Colonic mucosa (tissue), 4 donors: ENCODE measurements at regions not wholly inside any gene's neighbourhood (a gene's known extent, or its start where the extent isn't known, plus 50 kb on each side); places are given as distances from the start of the nearest gene placed in this dataset.

ENCODE experiments used
- DNase-seq: peaks from one replicate; pipeline ENCODE4 v3.0.0-alpha.2; 2020
- H3K27ac ChIP-seq: fragments of 200-600 bp; one replicate; pipeline ENCODE4 v1.8.0; 2021
- H3K27me3 ChIP-seq: fragments of 200-600 bp; one replicate; pipeline ENCODE4 v1.8.0; 2021
- H3K36me3 ChIP-seq: fragments of 200-600 bp; one replicate; pipeline ENCODE4 v1.8.0; 2021
- H3K4me1 ChIP-seq: fragments of 200-600 bp; one replicate; pipeline ENCODE4 v1.8.0; 2021; ENCODE audit warnings: mild to moderate bottlenecking
- H3K4me3 ChIP-seq: fragments of 200-600 bp; one replicate; pipeline ENCODE4 v1.8.0; 2021
- H3K9ac ChIP-seq, 2 donors: one replicate each; pipeline ENCODE4 v1.7.0; 2013; ENCODE audit warnings: control low read depth in 2 of 2, low read depth in 2 of 2, low read length in 2 of 2
- H3K9me3 ChIP-seq: fragments of 200-600 bp; one replicate; pipeline ENCODE4 v1.8.0; 2021
- CTCF ChIP-seq: fragments of 200-600 bp; IDR thresholded peaks from one replicate; pipeline ENCODE4 v1.8.0; 2022; ENCODE audit warnings: antibody characterized with exemption, mild to moderate bottlenecking
- intact Hi-C: fragments of 100-400 bp; cut with DNase I; formaldehyde crosslinking; loops from one replicate; pipeline ENCODE4 v1.14.1; 2022
- donor health status: healthy.
- donor health status: DM: no; HTN: no; CAD: no.
- donor health status: DM: no; HTN: no; CAD: no.

GRCh38 chr5:125551246-125551645 lies 804.8 kb upstream of the ZNF608 start:
- intact Hi-C loops: no loop called here

GRCh38 chr5:125551797-125552196 lies 805.4 kb upstream of the ZNF608 start:
- no peak for TF ChIP-seq CTCF
- intact Hi-C loops: no loop called here
- H3K27ac ChIP-seq: no peak overlapping the region

More at GRCh38 chr5:125551246-125551645, 804.8 kb upstream of the ZNF608 start:
- H3K4me1 ChIP-seq: no peaks in the 10 kb centered on the region
- H3K9ac ChIP-seq: no peak overlapping the region
- no peak overlapping the region for H3K27ac ChIP-seq
- H3K9me3 ChIP-seq: no peaks in the 10 kb centered on the region
- H3K36me3 ChIP-seq: no peaks in the 10 kb centered on the region
- H3K4me3 ChIP-seq: no peak overlapping the region
- no peaks in the 10 kb centered on the region for H3K27me3 ChIP-seq
- TF ChIP-seq CTCF: no peak
- no peak for DNase-seq

GRCh38 chr5:125552486-125552885 lies 806.0 kb upstream of the ZNF608 start:
- no peak for TF ChIP-seq CTCF
- Histone ChIP-seq H3K4me3 (no peak overlapping the region), H3K9ac (no peak overlapping the region), H3K27me3 (no peaks in the 10 kb centered on the region), H3K27ac (no peak overlapping the region), H3K4me1 (no peaks in the 10 kb centered on the region), H3K9me3 (no peaks in the 10 kb centered on the region), H3K36me3 (no peaks in the 10 kb centered on the region)
- intact Hi-C loops: no loop called here
- DNase-seq: no peak

More at GRCh38 chr5:125551797-125552196, 805.4 kb upstream of the ZNF608 start:
- Histone ChIP-seq H3K9me3 (no peaks in the 10 kb centered on the region), H3K9ac (no peak overlapping the region), H3K4me1 (no peaks in the 10 kb centered on the region), H3K36me3 (no peaks in the 10 kb centered on the region), H3K4me3 (no peak overlapping the region), H3K27me3 (no peaks in the 10 kb centered on the region)
- peak; percentile 30 for DNase-seq

- Histone ChIP-seq H3K4me3 (no peak overlapping the region), H3K9ac (no peak overlapping the region), H3K36me3 (no peaks in the 10 kb centered on the region), H3K4me1 (no peaks in the 10 kb centered on the region), H3K27ac (no peak overlapping the region), H3K9me3 (no peaks in the 10 kb centered on the region), H3K27me3 (no peaks in the 10 kb centered on the region)
- no peak for DNase-seq
- intact Hi-C loops: no loop called here
- no peak for TF ChIP-seq CTCF
Observed at GRCh38 chr5:125554355-125554754, 807.9 kb upstream of the ZNF608 start.

GRCh38 chr5:125555591-125555990 lies 809.2 kb upstream of the ZNF608 start:
- H3K27ac ChIP-seq: no peak overlapping the region
- H3K9me3 ChIP-seq: no peaks in the 10 kb centered on the region
- H3K4me3 ChIP-seq: no peak overlapping the region
- DNase-seq: no peak
- no peaks in the 10 kb centered on the region for H3K4me1 ChIP-seq
- no peak for TF ChIP-seq CTCF
- no peak overlapping the region for H3K9ac ChIP-seq
- no peaks in the 10 kb centered on the region for H3K36me3 ChIP-seq
- H3K27me3 ChIP-seq: no peaks in the 10 kb centered on the region
- intact Hi-C loops: no loop called here

- DNase-seq: no peak
- H3K9ac ChIP-seq: no peak overlapping the region
- no peak overlapping the region for H3K4me3 ChIP-seq
- no peaks in the 10 kb centered on the region for H3K27me3 ChIP-seq
- no peak for TF ChIP-seq CTCF
- no peak overlapping the region for H3K27ac ChIP-seq
- no peaks in the 10 kb centered on the region for H3K4me1 ChIP-seq
- no peaks in the 10 kb centered on the region for H3K9me3 ChIP-seq
- intact Hi-C loops: no loop called here
- no peaks in the 10 kb centered on the region for H3K36me3 ChIP-seq
Observed at GRCh38 chr5:125558016-125558415, 811.6 kb upstream of the ZNF608 start.
